Aorta (tissue), 5 donors: ENCODE measurements at regions not wholly inside any gene's neighbourhood (a gene's known extent, or its start where the extent isn't known, plus 50 kb on each side); places are given as distances from the start of the nearest gene placed in this dataset.

ENCODE experiments used
- ATAC-seq: fragments of 200-7000 bp; cut with Tn5 transposase; one replicate; pipeline ENCODE4 v1.9.1; 2022; ENCODE audit warnings: moderate library complexity; ENCODE audit not compliant: low FRiP score
- DNase-seq, 2 donors: peaks; one replicate each; pipeline ENCODE4 v3.0.0-alpha.2; 2020
- H3K27ac ChIP-seq, 2 donors: one replicate each; pipeline ENCODE4 v1.5.1; 2013; ENCODE audit warnings: low read length in 2 of 2, mild to moderate bottlenecking in 2 of 2, moderate library complexity in 2 of 2, control low read depth in 1 of 2, inconsistent platforms in 1 of 2, low read depth in 1 of 2
- H3K27me3 ChIP-seq, 2 donors: one replicate each; pipeline ENCODE4 v1.6.1; 2013; ENCODE audit warnings: control low read depth in 1 of 2, low read length in 1 of 2, mild to moderate bottlenecking in 1 of 2, moderate library complexity in 1 of 2; ENCODE audit not compliant: insufficient read depth in 2 of 2, control insufficient read depth in 1 of 2
- H3K36me3 ChIP-seq, 2 donors: one replicate each; pipeline ENCODE4 v1.6.1; 2013; ENCODE audit warnings: control low read depth in 1 of 2, low read length in 1 of 2, mild to moderate bottlenecking in 1 of 2; ENCODE audit not compliant: insufficient read depth in 2 of 2, control insufficient read depth in 1 of 2
- H3K4me1 ChIP-seq, 2 donors: one replicate each; pipeline ENCODE4 v1.6.1; 2013; ENCODE audit warnings: low read length in 2 of 2, control low read depth in 1 of 2, mild to moderate bottlenecking in 1 of 2, moderate library complexity in 1 of 2; ENCODE audit not compliant: insufficient read depth in 2 of 2, control insufficient read depth in 1 of 2
- H3K4me3 ChIP-seq, 2 donors: one replicate each; pipeline ENCODE4 v1.5.1; 2013; ENCODE audit warnings: low read length in 2 of 2, control low read depth in 1 of 2, mild to moderate bottlenecking in 1 of 2
- H3K9me3 ChIP-seq: one replicate; pipeline ENCODE4 v1.6.1; 2013; ENCODE audit warnings: mild to moderate bottlenecking, low read length; ENCODE audit not compliant: control insufficient read depth
- WGBS, 2 donors: extraction: QIAGEN DNeasy Blood & Tissue Kit; methylation state at CpG; one replicate each; pipeline ENCODE4 v1.1.7; 2013; 5-methylcytosine and 5-hydroxymethylcytosine counted together
- intact Hi-C, 2 donors: fragments of 100-400 bp; cut with DNase I; formaldehyde crosslinking; loops; one replicate each; pipeline versions ENCODE4 v1.14.2 to v1.15.0; 2022
- donor health status: healthy with polysubstance abuse.
- donor health status: Bipolar disorder and iron deficiency.
- donor health status: DM: no; HTN: no; CAD: no.
- donor health status: DM: no; HTN: no; CAD: no.
- donor health status: DM: yes; HTN: yes; CAD: no.

- ATAC-seq: no peak
- no peaks in the 10 kb centered on the region for H3K4me1 ChIP-seq
These were observed 285.0 kb upstream of the BMP2 start for GRCh38 chr20:6482486-6482885.

GRCh38 chr20:6480328-6481200, 286.9 kb upstream of the BMP2 start:
- H3K4me3 ChIP-seq: no peak overlapping the region
- no peaks in the 10 kb centered on the region for H3K9me3 ChIP-seq
- H3K27ac ChIP-seq: no peak overlapping the region
- H3K27me3 ChIP-seq: no peaks in the 10 kb centered on the region
- no peaks in the 10 kb centered on the region for H3K36me3 ChIP-seq
- ATAC-seq (no peak), DNase-seq (no peak)
- intact Hi-C loops: no loop called here
- H3K4me1 ChIP-seq: no peaks in the 10 kb centered on the region
- WGBS, 2 donors: 26 to 32% methylated on average over 7 of the region's 7 CpGs

More at GRCh38 chr20:6482486-6482885, 285.0 kb upstream of the BMP2 start:
- no peaks in the 10 kb centered on the region for H3K36me3 ChIP-seq
- H3K27me3 ChIP-seq: no peaks in the 10 kb centered on the region
- intact Hi-C loops: no loop called here
- no peak for DNase-seq
- no peak overlapping the region for H3K27ac ChIP-seq
- no peak overlapping the region for H3K4me3 ChIP-seq
- H3K9me3 ChIP-seq: no peaks in the 10 kb centered on the region

- H3K27ac ChIP-seq: no peak overlapping the region
- H3K27me3 ChIP-seq: no peaks in the 10 kb centered on the region
- ATAC-seq (no peak), DNase-seq (no peak)
- no peaks in the 10 kb centered on the region for H3K36me3 ChIP-seq
- intact Hi-C loops: no loop called here
- no peaks in the 10 kb centered on the region for H3K9me3 ChIP-seq
- H3K4me3 ChIP-seq: no peak overlapping the region
- no peaks in the 10 kb centered on the region for H3K4me1 ChIP-seq
These were observed 294.3 kb upstream of the BMP2 start for GRCh38 chr20:6473197-6473596.

GRCh38 chr20:6471871-6472270, 295.6 kb upstream of the BMP2 start:
- 91 to 95% methylated on average over 1 of the region's 1 CpG for WGBS, 2 donors
- Histone ChIP-seq H3K27ac (no peak overlapping the region), H3K27me3 (no peaks in the 10 kb centered on the region), H3K9me3 (no peaks in the 10 kb centered on the region), H3K4me1 (no peaks in the 10 kb centered on the region), H3K4me3 (no peak overlapping the region), H3K36me3 (no peaks in the 10 kb centered on the region)
- ATAC-seq (no peak), DNase-seq (no peak)
- intact Hi-C loops: no loop called here

GRCh38 chr20:6471110-6471647, 296.3 kb upstream of the BMP2 start:
- WGBS, 2 donors: 85 to 95% methylated on average over 5 of the region's 5 CpGs
- no peaks in the 10 kb centered on the region for H3K9me3 ChIP-seq
- H3K36me3 ChIP-seq: no peaks in the 10 kb centered on the region
- ATAC-seq (no peak), DNase-seq (no peak)
- H3K27me3 ChIP-seq: no peaks in the 10 kb centered on the region
- no peak overlapping the region for H3K27ac ChIP-seq
- intact Hi-C loops: no loop called here
- no peaks in the 10 kb centered on the region for H3K4me1 ChIP-seq
- no peak overlapping the region for H3K4me3 ChIP-seq

- H3K4me3 ChIP-seq: no peak overlapping the region
- H3K9me3 ChIP-seq: no peaks in the 10 kb centered on the region
- H3K27me3 ChIP-seq: no peaks in the 10 kb centered on the region
- H3K27ac ChIP-seq: no peak overlapping the region
- DNase-seq: no peak
- H3K36me3 ChIP-seq: no peaks in the 10 kb centered on the region
- 59 to 63% methylated on average over 4 of the region's 4 CpGs for WGBS, 2 donors
- H3K4me1 ChIP-seq: no peaks in the 10 kb centered on the region
- intact Hi-C loops: no loop called here
- ATAC-seq: no peak
These were observed 297.8 kb upstream of the BMP2 start for GRCh38 chr20:6469695-6470094.

- Histone ChIP-seq H3K36me3 (no peaks in the 10 kb centered on the region), H3K9me3 (no peaks in the 10 kb centered on the region), H3K4me3 (no peak overlapping the region), H3K27me3 (no peaks in the 10 kb centered on the region), H3K27ac (no peak overlapping the region), H3K4me1 (no peaks in the 10 kb centered on the region)
- no peak for DNase-seq
- ATAC-seq: no peak
- WGBS, 2 donors: 38 to 61% methylated on average over 2 of the region's 2 CpGs
- intact Hi-C loops: no loop called here
These were observed 298.9 kb upstream of the BMP2 start for GRCh38 chr20:6468423-6469116.

- H3K4me3 ChIP-seq: no peak overlapping the region
- H3K4me1 ChIP-seq: no peaks in the 10 kb centered on the region
- H3K27me3 ChIP-seq: no peaks in the 10 kb centered on the region
- no peaks in the 10 kb centered on the region for H3K9me3 ChIP-seq
- H3K27ac ChIP-seq: no peak overlapping the region
- no peak for ATAC-seq
- no peaks in the 10 kb centered on the region for H3K36me3 ChIP-seq
- WGBS, 2 donors: 20 to 39% methylated on average over 2 of the region's 2 CpGs
- intact Hi-C loops: no loop called here
- DNase-seq: no peak
These were observed 299.9 kb upstream of the BMP2 start for GRCh38 chr20:6467562-6467961.
